H9 (cell line): ENCODE measurements at regions not wholly inside any gene's neighbourhood (a gene's known extent, or its start where the extent isn't known, plus 50 kb on each side); places are given as distances from the start of the nearest gene placed in this dataset.

ENCODE experiments used
- DNase-seq: peaks from one replicate; pipeline ENCODE4 v3.0.0-alpha.2; 2017
- H2AFZ ChIP-seq: one replicate; pipeline ENCODE4 v1.6.1; 2013; ENCODE audit warnings: mild to moderate bottlenecking, low read length, control low read depth, moderate library complexity
- H2AK5ac ChIP-seq: 2 replicates; pipeline ENCODE4 v1.6.1; 2013; ENCODE audit warnings: low read length, control low read depth, mixed read lengths; ENCODE audit not compliant: insufficient read length
- H2BK120ac ChIP-seq: one replicate; pipeline ENCODE4 v1.6.1; 2013; ENCODE audit warnings: low read depth, mild to moderate bottlenecking, low read length, control low read depth, inconsistent platforms; ENCODE audit not compliant: poor library complexity, severe bottlenecking
- H2BK12ac ChIP-seq: 2 replicates; pipeline ENCODE4 v1.6.1; 2013; ENCODE audit warnings: low read length, control low read depth, mixed read lengths, low read depth; ENCODE audit not compliant: insufficient read length
- H2BK15ac ChIP-seq: 2 replicates; pipeline ENCODE4 v1.6.1; 2013; ENCODE audit warnings: low read depth, low read length, control low read depth
- H2BK20ac ChIP-seq: one replicate; pipeline ENCODE4 v1.6.1; 2013; ENCODE audit warnings: low read depth, mild to moderate bottlenecking, low read length, control low read depth, inconsistent platforms; ENCODE audit not compliant: poor library complexity, severe bottlenecking
- H2BK5ac ChIP-seq: 2 replicates; pipeline ENCODE4 v1.6.1; 2013; ENCODE audit warnings: low read length, control low read depth, mixed read lengths; ENCODE audit not compliant: insufficient read length
- H3K14ac ChIP-seq: 2 replicates; pipeline ENCODE4 v1.6.1; 2013; ENCODE audit warnings: low read length, control low read depth; ENCODE audit not compliant: insufficient read depth
- H3K18ac ChIP-seq: 2 replicates; pipeline ENCODE4 v1.6.1; 2013; ENCODE audit warnings: low read depth, mild to moderate bottlenecking, mixed read lengths, low read length, control low read depth; ENCODE audit not compliant: insufficient read length
- H3K23ac ChIP-seq: 2 replicates; pipeline ENCODE4 v1.6.1; 2013; ENCODE audit warnings: low read length, control low read depth, mixed read lengths, low read depth; ENCODE audit not compliant: insufficient read length
- H3K23me2 ChIP-seq: 2 replicates; pipeline ENCODE4 v1.6.1; 2013; ENCODE audit warnings: low read depth, mild to moderate bottlenecking, mixed read lengths, low read length, control low read depth; ENCODE audit not compliant: insufficient read length, poor library complexity, severe bottlenecking
- H3K27ac ChIP-seq: 2 replicates; pipeline ENCODE4 v1.5.1; 2013; ENCODE audit warnings: low read length, control low read depth, mixed read lengths, low read depth; ENCODE audit not compliant: insufficient read length
- H3K27me3 ChIP-seq: 2 replicates; pipeline ENCODE4 v1.6.1; 2013; ENCODE audit warnings: low read length, control low read depth, inconsistent platforms; ENCODE audit not compliant: insufficient read depth
- H3K4ac ChIP-seq: 2 replicates; pipeline ENCODE4 v1.6.1; 2013; ENCODE audit warnings: low read depth, mild to moderate bottlenecking, control low read depth, inconsistent platforms, low read length, moderate library complexity
- H3K4me1 ChIP-seq: 2 replicates; pipeline ENCODE4 v1.6.1; 2013; ENCODE audit warnings: low read length, control low read depth, inconsistent platforms; ENCODE audit not compliant: insufficient read depth
- H3K4me2 ChIP-seq: 2 replicates; pipeline ENCODE4 v1.6.1; 2013; ENCODE audit warnings: low read length, control low read depth, mixed read lengths; ENCODE audit not compliant: insufficient read length, insufficient read depth
- H3K56ac ChIP-seq: 2 replicates; pipeline ENCODE4 v1.6.1; 2013; ENCODE audit warnings: low read depth, mild to moderate bottlenecking, mixed read lengths, low read length, control low read depth; ENCODE audit not compliant: insufficient read length
- H3K79me1 ChIP-seq: 2 replicates; pipeline ENCODE4 v1.6.1; 2013; ENCODE audit warnings: low read depth, mild to moderate bottlenecking, moderate library complexity, low read length, control low read depth, inconsistent platforms; ENCODE audit not compliant: insufficient read depth, poor library complexity, severe bottlenecking
- H3K79me2 ChIP-seq: 2 replicates; pipeline ENCODE4 v1.6.1; 2013; ENCODE audit warnings: low read length, control low read depth, inconsistent platforms; ENCODE audit not compliant: insufficient read depth
- H3K9ac ChIP-seq: 2 replicates; pipeline ENCODE4 v1.6.1; 2013; ENCODE audit warnings: low read length, control low read depth, mixed read lengths; ENCODE audit not compliant: insufficient read length; ENCODE audit errors: extremely low read depth
- H3K9me3 ChIP-seq: one replicate; pipeline ENCODE4 v1.6.1; 2013; ENCODE audit warnings: low read depth, low read length, inconsistent platforms; ENCODE audit not compliant: control insufficient read depth
- H3T11ph ChIP-seq: one replicate; pipeline ENCODE4 v1.6.1; 2013; ENCODE audit warnings: mild to moderate bottlenecking, low read length, control low read depth, inconsistent platforms
- H4K20me1 ChIP-seq: one replicate; pipeline ENCODE4 v1.6.1; 2013; ENCODE audit not compliant: control insufficient read depth, insufficient read length, insufficient read depth
- H4K5ac ChIP-seq: 2 replicates; pipeline ENCODE4 v1.6.1; 2013; ENCODE audit warnings: low read depth, mild to moderate bottlenecking, mixed read lengths, low read length, control low read depth; ENCODE audit not compliant: insufficient read length
- H4K8ac ChIP-seq: replicated peaks from 2 replicates; pipeline ENCODE4 v1.6.1; 2013; ENCODE audit warnings: low read length, control low read depth, mixed read lengths, low read depth; ENCODE audit not compliant: insufficient read length
- H4K91ac ChIP-seq: 2 replicates; pipeline ENCODE4 v1.6.1; 2013; ENCODE audit warnings: low read depth, mild to moderate bottlenecking, moderate library complexity, mixed read lengths, low read length, control low read depth; ENCODE audit not compliant: insufficient read length
- H3K27ac Mint-ChIP-seq, 3 experiments: 2 replicates in 2 of 3; 3 replicates in 1 of 3; pipeline ENCODE4 v1.8.0; 2020 to 2021; ENCODE audit warnings: mixed read lengths in 3 of 3, mild to moderate bottlenecking in 1 of 3, moderate library complexity in 1 of 3
- H3K27me3 Mint-ChIP-seq: 2 replicates; pipeline ENCODE4 v1.8.0; 2021; ENCODE audit warnings: low read depth, mild to moderate bottlenecking, moderate library complexity, mixed read lengths
- H3K36me3 Mint-ChIP-seq, 3 experiments: 2 replicates in 2 of 3; 3 replicates in 1 of 3; pipeline ENCODE4 v1.8.0; 2020 to 2021; ENCODE audit warnings: low read depth in 3 of 3, mixed read lengths in 3 of 3; ENCODE audit not compliant: insufficient read depth in 1 of 3
- H3K4me1 Mint-ChIP-seq, 2 experiments: 2 replicates each; pipeline ENCODE4 v1.8.0; 2020; ENCODE audit warnings: mixed read lengths in 2 of 2
- H3K4me3 Mint-ChIP-seq, 2 experiments: 2 replicates in 1 of 2; 3 replicates in 1 of 2; pipeline ENCODE4 v1.8.0; 2020 to 2021; ENCODE audit warnings: mild to moderate bottlenecking in 2 of 2, mixed read lengths in 2 of 2, moderate library complexity in 1 of 2
- H3K9me3 Mint-ChIP-seq, 2 experiments: 2 replicates in 1 of 2; 3 replicates in 1 of 2; pipeline ENCODE4 v1.8.0; 2020; ENCODE audit warnings: mild to moderate bottlenecking in 2 of 2, mixed read lengths in 2 of 2, moderate library complexity in 1 of 2
- CTCF ChIP-seq: fragments of 200-600 bp; sonication (generic); conservative IDR thresholded peaks from 3 replicates; pipeline ENCODE4 v1.8.0; 2021; ENCODE audit warnings: antibody characterized with exemption, mild to moderate bottlenecking
- WGBS: extraction: QIAGEN DNeasy Blood & Tissue Kit; methylation state at CpG from one replicate; pipeline ENCODE4 v1.1.7; 2013; ENCODE audit warnings: missing lambda C conversion rate, low lambda C conversion rate, mixed read lengths; ENCODE audit not compliant: insufficient read length; ENCODE audit errors: extremely low coverage; 5-methylcytosine and 5-hydroxymethylcytosine counted together

GRCh38 chr15:87207251-87207650 lies 1049.3 kb downstream of the NTRK3 start:
- no peak overlapping the region for H4K5ac ChIP-seq
- no peak overlapping the region for H3K18ac ChIP-seq
- no peak overlapping the region for H3K9ac ChIP-seq
- H2BK15ac ChIP-seq = no peak overlapping the region
- no peaks in the 10 kb centered on the region for H4K20me1 ChIP-seq
- TF ChIP-seq CTCF = no peak
- no peaks in the 10 kb centered on the region for H3K36me3 Mint-ChIP-seq
- H3K27ac ChIP-seq = no peak overlapping the region
- no peak overlapping the region for H2BK12ac ChIP-seq
- no peaks in the 10 kb centered on the region for H3K4me1 Mint-ChIP-seq
- no peak overlapping the region for H2AFZ ChIP-seq
- H2AK5ac ChIP-seq = no peak overlapping the region
- no peaks in the 10 kb centered on the region for H3K23me2 ChIP-seq
- no peak overlapping the region for H4K91ac ChIP-seq
- no peaks in the 10 kb centered on the region for H3K27me3 ChIP-seq
- H3K79me2 ChIP-seq = no peaks in the 10 kb centered on the region
- H3K79me1 ChIP-seq = no peaks in the 10 kb centered on the region
- H4K8ac ChIP-seq = no peak overlapping the region
- H2BK5ac ChIP-seq = no peak overlapping the region
- no peaks in the 10 kb centered on the region for H3K9me3 ChIP-seq
- no peak overlapping the region for H3K4me2 ChIP-seq
- H3K56ac ChIP-seq = no peak overlapping the region
- no peak overlapping the region for H3K4ac ChIP-seq
- DNase-seq = no peak
- H3K23ac ChIP-seq = no peak overlapping the region
- no peak overlapping the region for H2BK20ac ChIP-seq
- no peak overlapping the region for H3K27ac Mint-ChIP-seq
- no peak overlapping the region for H3T11ph ChIP-seq
- no peak overlapping the region for H3K4me3 Mint-ChIP-seq
- H3K14ac ChIP-seq = no peak overlapping the region
- H2BK120ac ChIP-seq = no peak overlapping the region
- no CpG with 5 or more reads among the region's 2 CpGs for WGBS
- no peaks in the 10 kb centered on the region for H3K4me1 ChIP-seq
- H3K9me3 Mint-ChIP-seq = no peaks in the 10 kb centered on the region
- peaks cover 2% of the 10 kb centered on the region; the same call in 1 of the 2 replicates for H3K27me3 Mint-ChIP-seq
